CD14-positive monocyte (primary cell): ENCODE measurements at regions not wholly inside any gene's neighbourhood (a gene's known extent, or its start where the extent isn't known, plus 50 kb on each side); places are given as distances from the start of the nearest gene placed in this dataset.

Experiments
- DNase-seq, 3 donors: peaks; one replicate each; pipeline ENCODE4 v3.0.0-alpha.2; 2011 to 2022
- H2AFZ ChIP-seq: 2 replicates; pipeline ENCODE4 v1.6.0; 2012; ENCODE audit warnings: mild to moderate bottlenecking, low read depth, low read length, inconsistent platforms; ENCODE audit not compliant: insufficient read depth, poor library complexity, severe bottlenecking
- H3K27ac ChIP-seq, 2 donors: 1 replicate in 1 of 2; 2 replicates in 1 of 2; pipeline ENCODE4 v1.5.1; 2012 to 2013; ENCODE audit warnings: low read length in 2 of 2, control low read depth in 1 of 2, inconsistent platforms in 1 of 2, low read depth in 1 of 2, mild to moderate bottlenecking in 1 of 2
- H3K27me3 ChIP-seq, 2 donors: one replicate each; pipeline versions ENCODE4 v1.6.0 to v1.6.1; 2011 to 2013; ENCODE audit warnings: low read length in 2 of 2; ENCODE audit not compliant: control insufficient read depth in 2 of 2, insufficient read depth in 2 of 2
- H3K36me3 ChIP-seq, 2 donors: replicated peaks in 1 of 2; 1 replicate in 1 of 2; 2 replicates in 1 of 2; pipeline versions ENCODE4 v1.5.1 to v1.6.1; 2012 to 2013; ENCODE audit warnings: low read length in 2 of 2, control low read depth in 1 of 2, inconsistent platforms in 1 of 2, mild to moderate bottlenecking in 1 of 2; ENCODE audit not compliant: insufficient read depth in 2 of 2, control insufficient read depth in 1 of 2
- H3K4me1 ChIP-seq, 2 donors: 1 replicate in 1 of 2; 2 replicates in 1 of 2; pipeline versions ENCODE4 v1.5.1 to v1.6.1; 2012 to 2013; ENCODE audit warnings: low read length in 2 of 2, control low read depth in 1 of 2, inconsistent platforms in 1 of 2, mild to moderate bottlenecking in 1 of 2, moderate library complexity in 1 of 2; ENCODE audit not compliant: insufficient read depth in 2 of 2, control insufficient read depth in 1 of 2
- H3K4me2 ChIP-seq: replicated peaks from 2 replicates; pipeline ENCODE3; 2012; ENCODE audit warnings: low read length, moderate library complexity, mild to moderate bottlenecking; ENCODE audit not compliant: poor library complexity, severe bottlenecking; ENCODE audit errors: extremely low read depth
- H3K4me3 ChIP-seq, 3 experiments: fragments of 200-600 bp in 1 of 3; sonication (generic) in 1 of 3; replicated peaks in 1 of 3; 1 replicate in 2 of 3; 2 replicates in 1 of 3; pipeline ENCODE4 v1.5.1; 2011 to 2013; ENCODE audit warnings: low read length in 3 of 3, mild to moderate bottlenecking in 3 of 3, control low read depth in 2 of 3, low read depth in 2 of 3, inconsistent platforms in 1 of 3, moderate library complexity in 1 of 3
- H3K79me2 ChIP-seq: 2 replicates; pipeline ENCODE4 v1.6.0; 2012; ENCODE audit warnings: mild to moderate bottlenecking, control low read depth, inconsistent platforms, low read length, moderate library complexity; ENCODE audit not compliant: insufficient read depth
- H3K9ac ChIP-seq: 2 replicates; pipeline ENCODE4 v1.6.0; 2017; ENCODE audit warnings: low read length, mild to moderate bottlenecking; ENCODE audit not compliant: insufficient read depth, poor library complexity, severe bottlenecking
- H3K9me3 ChIP-seq, 2 donors: replicated peaks in 1 of 2; 1 replicate in 1 of 2; 2 replicates in 1 of 2; pipeline versions ENCODE4 v1.5.1 to v1.6.1; 2012 to 2013; ENCODE audit warnings: low read length in 2 of 2, control low read depth in 1 of 2; ENCODE audit not compliant: control insufficient read depth in 1 of 2, insufficient read depth in 1 of 2
- H4K20me1 ChIP-seq: 2 replicates; pipeline ENCODE4 v1.6.0; 2012; ENCODE audit warnings: mild to moderate bottlenecking, low read length, control low read depth, moderate library complexity; ENCODE audit not compliant: insufficient read depth
- H3K27ac Mint-ChIP-seq, 7 donors: one replicate each; pipeline ENCODE4 v1.8.0; 2020; ENCODE audit warnings: mild to moderate bottlenecking in 7 of 7, mixed read lengths in 7 of 7, moderate library complexity in 6 of 7, inconsistent platforms in 2 of 7
- H3K27me3 Mint-ChIP-seq, 3 donors: one replicate each; pipeline ENCODE4 v1.8.0; 2021 to 2022; ENCODE audit warnings: low read depth in 3 of 3, mild to moderate bottlenecking in 3 of 3, mixed read lengths in 3 of 3, moderate library complexity in 3 of 3, inconsistent platforms in 1 of 3
- H3K36me3 Mint-ChIP-seq, 2 donors: one replicate each; pipeline ENCODE4 v1.8.0; 2020; ENCODE audit warnings: mixed read lengths in 2 of 2, inconsistent platforms in 1 of 2, mild to moderate bottlenecking in 1 of 2
- H3K4me1 Mint-ChIP-seq: one replicate; pipeline ENCODE4 v1.8.0; 2020; ENCODE audit warnings: mild to moderate bottlenecking, mixed read lengths
- H3K4me3 Mint-ChIP-seq, 2 donors: one replicate each; pipeline ENCODE4 v1.8.0; 2020; ENCODE audit warnings: mild to moderate bottlenecking in 2 of 2, mixed read lengths in 2 of 2, moderate library complexity in 1 of 2
- H3K9me3 Mint-ChIP-seq, 7 donors: one replicate each; pipeline ENCODE4 v1.8.0; 2020 to 2022; ENCODE audit warnings: mixed read lengths in 7 of 7, mild to moderate bottlenecking in 6 of 7, moderate library complexity in 6 of 7, inconsistent platforms in 2 of 7
- WGBS: methylation state at CpG from one replicate; pipeline ENCODE4 v1.1.5; 2013; ENCODE audit warnings: missing lambda C conversion rate; ENCODE audit not compliant: insufficient coverage; 5-methylcytosine and 5-hydroxymethylcytosine counted together
- intact Hi-C, 2 donors: fragments of 100-400 bp; cut with micrococcal nuclease; formaldehyde crosslinking; loops; one replicate each; pipeline versions ENCODE4 v1.15.0 to v1.15.1; 2023
- TF ChIP-seq, protein P1 (sequence below): fragments of 200-600 bp; IDR thresholded peaks from one replicate; pipeline ENCODE4 v1.8.0; 2022; ENCODE audit warnings: antibody characterized with exemption, mild to moderate bottlenecking

DNA sequence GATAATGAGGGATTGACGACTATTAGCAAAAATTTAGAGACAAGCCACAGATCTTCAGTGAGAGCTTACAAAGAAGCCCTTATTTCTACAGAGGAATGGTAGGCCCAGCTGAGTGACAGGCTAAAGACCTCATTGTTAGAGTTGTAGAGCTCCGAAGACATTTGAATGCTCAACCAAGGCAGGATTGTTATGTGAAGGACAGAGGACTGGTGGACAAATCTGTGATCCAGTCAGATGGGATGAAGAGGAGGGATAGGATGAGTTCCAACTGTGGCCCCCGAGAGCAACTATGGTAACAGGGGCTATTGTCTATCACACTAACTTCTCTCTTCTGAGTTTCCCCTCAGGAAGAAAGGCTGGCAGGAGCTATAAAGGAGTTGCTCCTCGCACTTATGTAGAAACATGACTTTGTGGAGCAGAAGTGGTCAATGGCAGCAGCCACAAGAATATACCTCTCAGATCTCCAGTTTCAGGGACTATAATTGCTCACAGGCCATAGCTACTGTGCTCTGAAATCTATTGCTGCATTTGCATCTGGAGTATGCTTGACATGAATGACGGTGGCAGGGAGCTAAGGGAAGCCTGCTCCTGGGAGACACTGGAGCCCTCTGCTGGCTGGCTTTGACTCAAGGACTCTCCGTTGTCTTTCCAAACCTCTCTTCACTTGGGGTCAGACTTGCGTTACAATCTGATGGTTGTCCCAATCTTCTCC, 50.3 kb upstream of the GREB1L start:
- H3K4me1 ChIP-seq = no peaks in the 10 kb centered on the region
- H3K4me1 Mint-ChIP-seq = no peaks in the 10 kb centered on the region
- H3K4me3 Mint-ChIP-seq = no peak overlapping the region
- H3K79me2 ChIP-seq = no peaks in the 10 kb centered on the region
- 24% methylated on average over 3 of the region's 7 CpGs for WGBS
- H3K4me2 ChIP-seq = no peak overlapping the region
- no peaks in the 10 kb centered on the region for H3K36me3 Mint-ChIP-seq
- H3K9me3 Mint-ChIP-seq = no peaks in the 10 kb centered on the region
- TF ChIP-seq, protein P1, sequence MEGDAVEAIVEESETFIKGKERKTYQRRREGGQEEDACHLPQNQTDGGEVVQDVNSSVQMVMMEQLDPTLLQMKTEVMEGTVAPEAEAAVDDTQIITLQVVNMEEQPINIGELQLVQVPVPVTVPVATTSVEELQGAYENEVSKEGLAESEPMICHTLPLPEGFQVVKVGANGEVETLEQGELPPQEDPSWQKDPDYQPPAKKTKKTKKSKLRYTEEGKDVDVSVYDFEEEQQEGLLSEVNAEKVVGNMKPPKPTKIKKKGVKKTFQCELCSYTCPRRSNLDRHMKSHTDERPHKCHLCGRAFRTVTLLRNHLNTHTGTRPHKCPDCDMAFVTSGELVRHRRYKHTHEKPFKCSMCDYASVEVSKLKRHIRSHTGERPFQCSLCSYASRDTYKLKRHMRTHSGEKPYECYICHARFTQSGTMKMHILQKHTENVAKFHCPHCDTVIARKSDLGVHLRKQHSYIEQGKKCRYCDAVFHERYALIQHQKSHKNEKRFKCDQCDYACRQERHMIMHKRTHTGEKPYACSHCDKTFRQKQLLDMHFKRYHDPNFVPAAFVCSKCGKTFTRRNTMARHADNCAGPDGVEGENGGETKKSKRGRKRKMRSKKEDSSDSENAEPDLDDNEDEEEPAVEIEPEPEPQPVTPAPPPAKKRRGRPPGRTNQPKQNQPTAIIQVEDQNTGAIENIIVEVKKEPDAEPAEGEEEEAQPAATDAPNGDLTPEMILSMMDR = peak; percentile 58
- H3K9me3 ChIP-seq = no peaks in the 10 kb centered on the region
- intact Hi-C loops = no loop called here
- peaks cover 11 to 18% (median 13%) of the 10 kb centered on the region in 3 donors for H3K27me3 Mint-ChIP-seq
- H3K4me3 ChIP-seq = no peak overlapping the region
- H2AFZ ChIP-seq = peak overlapping the region; percentile 4
- H3K9ac ChIP-seq = no peak overlapping the region
- H3K27me3 ChIP-seq = peaks cover 0 to 4% of the 10 kb centered on the region in 2 donors
- no peaks in the 10 kb centered on the region for H3K36me3 ChIP-seq
- no peak overlapping the region for H3K27ac Mint-ChIP-seq
- DNase-seq = peak; percentile 2 to 20 (median 16)
- H3K27ac ChIP-seq = no peak overlapping the region
- H4K20me1 ChIP-seq = no peaks in the 10 kb centered on the region
